GM21786 (cell line): ENCODE measurements at regions not wholly inside any gene's neighbourhood (a gene's known extent, or its start where the extent isn't known, plus 50 kb on each side); places are given as distances from the start of the nearest gene placed in this dataset.
"Not testable (repeated sequence)": the region's sequence is repeated elsewhere in the genome, so short reads cannot be mapped to it uniquely, and the experiment has no call there.

Experiments
- ATAC-seq: cut with Tn5 transposase; IDR thresholded peaks from one replicate; pipeline ENCODE4 v1.9.1; 2021; ENCODE audit not compliant: unreplicated experiment

GRCh38 chr1:217921126-217921904 is 290.2 kb downstream of the SPATA17 start:
- no peak for ATAC-seq

GRCh38 chr1:217924924-217925323 is 293.8 kb downstream of the SPATA17 start:
- no peak for ATAC-seq

GRCh38 chr1:217929213-217929885 is 298.2 kb downstream of the SPATA17 start:
- no peak for ATAC-seq

- ATAC-seq = no peak
Measured at GRCh38 chr1:217943361-217943760, 312.2 kb downstream of the SPATA17 start.

GRCh38 chr1:217944550-217944949 is 313.4 kb downstream of the SPATA17 start:
- ATAC-seq = no peak

- ATAC-seq = no peak
Measured at GRCh38 chr1:217946511-217946910, 315.4 kb downstream of the SPATA17 start.

- no peak for ATAC-seq
Measured at GRCh38 chr1:217948741-217949140, 317.6 kb downstream of the SPATA17 start.

- no peak for ATAC-seq
Measured at GRCh38 chr1:217953330-217953729, 322.2 kb downstream of the SPATA17 start.

GRCh38 chr1:217953922-217954321 is 322.8 kb downstream of the SPATA17 start:
- ATAC-seq = no peak

GRCh38 chr1:217955723-217956122 is 324.6 kb downstream of the SPATA17 start:
- ATAC-seq = no peak

GRCh38 chr1:217965156-217965786 is 319.8 kb upstream of the RRP15 start:
- no peak for ATAC-seq

GRCh38 chr1:217968085-217968484 is 317.0 kb upstream of the RRP15 start:
- ATAC-seq = no peak

GRCh38 chr1:217969428-217969827 is 315.7 kb upstream of the RRP15 start:
- ATAC-seq = no peak

GRCh38 chr1:217977943-217978342 is 307.1 kb upstream of the RRP15 start:
- ATAC-seq = no peak

GRCh38 chr1:217981430-217981829 is 303.7 kb upstream of the RRP15 start:
- no peak for ATAC-seq

GRCh38 chr1:217982331-217983050 is 302.6 kb upstream of the RRP15 start:
- no peak for ATAC-seq

- no peak for ATAC-seq
Measured at GRCh38 chr1:217983051-217983375, 302.1 kb upstream of the RRP15 start.

- ATAC-seq = no peak
Measured at GRCh38 chr1:217985641-217986040, 299.5 kb upstream of the RRP15 start.

GRCh38 chr1:217989510-217989909 is 295.6 kb upstream of the RRP15 start:
- ATAC-seq = no peak

- ATAC-seq = no peak
Measured at GRCh38 chr1:217993439-217993838, 291.7 kb upstream of the RRP15 start.

GRCh38 chr1:218008296-218008695 is 276.8 kb upstream of the RRP15 start:
- not testable (repeated sequence) for ATAC-seq

- ATAC-seq = not testable (repeated sequence)
Measured at GRCh38 chr1:218015106-218015505, 270.0 kb upstream of the RRP15 start.
